Inflammatory macrophage (primary cell): ENCODE measurements at regions not wholly inside any gene's neighbourhood (a gene's known extent, or its start where the extent isn't known, plus 50 kb on each side); places are given as distances from the start of the nearest gene placed in this dataset.
"Not testable (repeated sequence)": the region's sequence is repeated elsewhere in the genome, so short reads cannot be mapped to it uniquely, and the experiment has no call there.

Experiments used
- DNase-seq, 2 donors: peaks; one replicate each; pipeline ENCODE4 v3.0.0-alpha.2; 2020 to 2022

GRCh38 chrX:35406386-35406785 is 391.8 kb upstream of the MAGEB16 start:
- no peak for DNase-seq

- DNase-seq = no peak
Observed at GRCh38 chrX:35416782-35417181, 381.4 kb upstream of the MAGEB16 start.

GRCh38 chrX:35432056-35432455 is 366.1 kb upstream of the MAGEB16 start:
- no peak for DNase-seq

DNA sequence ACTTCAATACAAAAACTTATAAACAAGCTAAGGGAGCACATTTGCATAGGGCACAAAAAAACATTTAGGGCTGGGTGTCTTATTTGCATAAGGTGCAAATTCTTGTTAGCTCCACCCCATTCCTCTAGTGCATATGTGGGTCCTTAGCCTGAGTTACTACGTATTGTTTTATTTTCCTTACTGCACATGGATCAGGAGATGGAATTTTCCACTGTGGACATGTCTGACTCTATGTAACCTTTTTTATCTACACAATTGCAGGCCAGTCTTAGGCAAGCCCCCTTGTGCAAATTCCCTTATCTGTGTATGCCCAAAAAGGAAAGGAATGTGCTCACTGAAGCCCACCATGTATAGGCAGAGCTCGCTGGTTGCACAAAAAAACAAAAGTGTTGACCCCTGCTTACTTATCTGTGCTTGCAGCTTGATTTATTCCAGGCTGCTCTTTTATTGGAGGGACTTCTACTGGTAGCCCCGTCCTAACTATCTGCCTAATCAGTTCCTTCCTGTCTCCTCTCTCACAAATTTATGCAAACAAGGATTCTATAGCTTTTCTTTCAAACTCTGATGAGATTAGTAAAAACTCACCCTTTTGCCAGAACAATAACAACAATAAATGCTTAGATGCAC is 359.0 kb upstream of the MAGEB16 start:
- no peak for DNase-seq

DNA sequence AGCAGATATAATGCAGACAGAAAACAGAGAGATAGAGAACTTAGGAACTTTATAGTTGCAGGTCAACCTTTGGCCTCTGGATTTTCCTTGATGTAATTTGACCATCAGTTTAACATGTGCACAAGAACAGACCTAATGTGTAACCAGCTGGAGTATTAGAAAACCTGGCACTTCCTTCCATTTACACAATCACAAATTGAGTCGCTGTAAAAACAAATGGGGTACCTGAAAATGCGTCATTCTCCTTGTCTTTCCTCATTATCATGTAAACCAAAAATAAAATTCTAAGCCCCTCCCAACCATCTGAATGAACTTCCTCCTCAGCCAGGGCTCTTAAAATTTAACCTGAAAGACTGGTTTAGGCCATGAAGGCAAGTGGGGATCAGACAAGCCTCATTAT is 358.4 kb upstream of the MAGEB16 start:
- DNase-seq = no peak

DNA sequence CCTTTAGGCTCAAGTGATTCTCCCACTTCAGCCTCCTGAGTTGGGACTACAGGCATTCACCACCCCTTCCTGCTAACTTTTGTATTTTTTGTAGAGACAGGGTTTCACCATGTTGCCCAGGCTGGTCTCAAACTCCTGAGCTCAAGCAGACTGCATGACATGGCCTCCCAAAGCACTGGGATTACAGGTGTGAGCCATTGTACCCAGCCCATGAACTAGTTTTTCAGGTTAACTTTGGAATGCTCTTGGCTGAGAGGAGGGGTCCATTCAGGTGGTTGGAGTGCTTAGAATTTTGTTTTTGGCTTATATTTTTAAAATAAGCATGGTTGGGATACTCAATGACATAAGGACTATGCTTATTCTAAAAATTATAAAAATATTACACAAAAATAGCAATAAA is 355.7 kb upstream of the MAGEB16 start:
- no peak for DNase-seq

DNA sequence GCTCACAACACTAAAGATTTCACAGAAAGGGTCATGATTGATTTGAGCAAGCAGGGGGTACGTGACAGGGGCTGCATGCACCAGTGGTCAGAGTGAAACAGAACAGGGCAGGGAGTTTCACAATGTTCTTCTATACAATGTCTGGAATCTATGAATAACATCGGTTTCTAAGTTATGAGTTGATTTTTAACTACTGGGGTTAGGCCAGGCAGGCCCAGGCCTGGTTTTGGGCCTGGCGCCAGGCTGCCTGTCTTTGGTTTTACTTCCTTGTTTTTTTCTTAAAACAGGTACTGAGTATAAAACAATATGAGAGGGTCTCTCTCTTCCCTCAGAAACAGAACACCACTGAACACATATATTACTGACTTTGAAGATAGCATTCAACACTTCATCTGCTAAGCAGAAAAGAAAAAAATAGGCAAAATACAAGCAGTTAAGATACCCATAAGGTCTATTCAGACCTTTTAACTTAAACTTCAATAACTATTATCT is 355.0 kb upstream of the MAGEB16 start:
- DNase-seq = not testable (repeated sequence)

GRCh38 chrX:35444671-35445355 is 353.3 kb upstream of the MAGEB16 start:
- DNase-seq = no peak

DNA sequence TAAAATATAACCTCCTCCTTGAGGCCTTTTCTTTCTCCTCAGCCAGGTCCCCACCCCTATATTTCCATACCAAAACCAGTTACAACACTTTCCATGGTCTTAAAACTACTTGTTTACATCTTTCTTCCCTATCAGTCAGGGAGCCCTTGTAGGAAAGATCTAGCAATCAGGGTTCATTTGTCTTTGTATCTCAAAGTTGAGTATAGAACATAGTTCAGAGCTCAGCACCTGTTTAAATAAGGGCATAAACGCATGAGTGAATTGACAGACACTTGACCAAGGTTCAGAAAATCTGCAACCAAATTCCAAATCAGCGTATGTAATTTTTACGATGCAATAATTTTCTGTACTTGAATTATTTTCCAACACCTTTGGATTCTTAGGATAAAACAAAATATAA is 352.2 kb upstream of the MAGEB16 start:
- DNase-seq = no peak

DNA sequence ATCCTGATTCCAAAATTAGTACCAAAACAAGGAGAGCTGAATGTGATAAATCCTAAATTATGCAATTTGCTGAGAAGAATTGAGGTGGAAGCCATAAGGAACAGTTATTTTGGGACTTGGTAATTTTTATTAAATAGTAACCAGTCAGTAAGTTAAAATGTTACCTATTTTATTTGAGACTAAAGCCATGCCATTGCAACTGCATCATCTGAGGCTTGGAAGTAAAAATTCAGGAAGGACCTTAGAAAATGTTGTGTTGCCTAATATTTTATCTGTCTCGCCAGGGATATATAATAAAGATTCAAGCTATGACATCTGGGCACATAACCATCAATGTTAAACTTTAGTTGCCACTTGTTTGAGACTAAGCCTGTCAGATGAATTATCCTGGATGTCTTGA is 341.3 kb upstream of the MAGEB16 start:
- DNase-seq = no peak

- no peak for DNase-seq
Observed at GRCh38 chrX:35458142-35458541, 340.0 kb upstream of the MAGEB16 start.

DNA sequence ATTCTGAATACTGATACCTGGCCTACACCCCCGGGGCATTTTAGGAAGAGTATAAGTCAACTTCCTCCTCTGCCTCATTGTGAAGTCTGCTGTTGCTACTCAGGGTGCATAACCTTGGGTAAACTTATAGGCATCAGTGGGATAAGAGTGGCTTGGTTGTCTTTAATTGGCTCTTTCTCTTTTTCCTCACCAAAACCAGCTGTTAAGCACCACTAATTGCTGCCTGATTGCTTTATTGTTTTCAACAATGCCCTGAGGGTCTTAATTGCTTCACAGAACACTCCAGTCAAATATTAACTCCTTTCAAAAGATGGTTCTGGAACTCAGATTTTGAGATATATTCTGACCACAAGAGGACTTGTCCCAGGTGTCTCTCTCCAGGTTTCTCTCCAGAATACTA is 337.0 kb upstream of the MAGEB16 start:
- DNase-seq = no peak

- DNase-seq = not testable (repeated sequence)
Observed at GRCh38 chrX:35496671-35497070, 301.5 kb upstream of the MAGEB16 start.

DNA sequence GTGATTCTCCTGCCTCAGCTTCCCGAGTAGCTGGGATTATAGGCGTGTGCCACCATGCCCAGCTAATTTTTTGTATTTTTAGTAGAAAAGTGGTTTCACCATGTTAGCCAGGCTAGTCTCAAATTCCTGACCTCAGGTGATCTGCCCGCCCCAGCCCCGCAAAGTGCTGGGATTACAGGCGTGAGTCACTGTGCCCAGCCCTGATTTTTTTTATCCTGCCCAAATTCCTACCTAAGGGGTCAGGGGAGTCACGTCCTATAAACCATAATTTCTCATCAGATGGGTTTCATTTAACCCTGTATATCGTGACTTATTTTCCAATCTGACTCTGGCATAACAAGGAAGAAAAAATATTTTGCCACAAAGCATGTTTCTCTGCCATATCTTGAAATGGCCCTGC is 300.7 kb upstream of the MAGEB16 start:
- not testable (repeated sequence) for DNase-seq

- no peak for DNase-seq
Observed at GRCh38 chrX:35499071-35499862, 298.9 kb upstream of the MAGEB16 start.

- DNase-seq = no peak
Observed at GRCh38 chrX:35507701-35508100, 290.4 kb upstream of the MAGEB16 start.

DNA sequence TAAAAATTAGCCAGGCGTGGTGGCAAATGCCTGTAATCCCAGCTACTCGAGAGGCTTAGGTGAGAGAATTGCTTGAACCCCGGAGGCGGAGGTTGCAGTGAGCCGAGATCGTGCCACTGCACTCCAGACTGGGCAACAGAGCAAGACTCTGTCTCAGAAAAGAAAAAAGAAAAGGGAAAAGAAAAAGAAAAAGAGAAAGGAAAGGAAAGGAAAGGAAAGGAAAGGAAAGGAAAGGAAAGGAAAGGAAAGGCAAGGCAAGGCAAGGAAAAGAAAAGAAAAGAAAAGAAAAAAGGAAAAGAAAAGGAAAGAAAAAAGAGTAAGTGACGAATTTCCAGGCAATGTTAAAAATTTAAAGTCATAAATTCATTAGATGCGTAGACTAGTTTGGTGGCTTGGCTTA is 250.1 kb upstream of the MAGEB16 start:
- not testable (repeated sequence) for DNase-seq

GRCh38 chrX:35557916-35558315 is 240.2 kb upstream of the MAGEB16 start:
- DNase-seq = no peak

DNA sequence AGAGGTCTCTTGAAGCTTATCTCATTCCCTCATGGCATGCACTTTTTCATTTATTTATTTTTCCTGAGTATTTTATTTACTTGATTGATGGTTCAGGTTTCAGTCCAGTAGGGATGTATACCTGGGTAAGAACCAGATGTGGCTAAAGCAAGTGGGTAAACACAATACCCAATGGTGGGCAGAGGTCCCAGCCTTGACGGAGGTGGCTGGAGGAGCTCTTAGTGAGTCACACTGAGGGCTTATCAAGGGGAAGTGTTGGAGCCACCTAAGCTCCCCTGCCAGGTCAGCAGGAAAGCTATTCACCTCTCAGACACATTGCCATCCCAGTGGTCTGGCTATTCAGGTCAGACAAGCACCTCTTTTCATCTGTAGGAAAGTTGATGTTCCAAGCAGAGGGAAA is 236.2 kb upstream of the MAGEB16 start:
- no peak for DNase-seq

- DNase-seq = no peak
Observed at GRCh38 chrX:35562395-35562794, 235.7 kb upstream of the MAGEB16 start.

DNA sequence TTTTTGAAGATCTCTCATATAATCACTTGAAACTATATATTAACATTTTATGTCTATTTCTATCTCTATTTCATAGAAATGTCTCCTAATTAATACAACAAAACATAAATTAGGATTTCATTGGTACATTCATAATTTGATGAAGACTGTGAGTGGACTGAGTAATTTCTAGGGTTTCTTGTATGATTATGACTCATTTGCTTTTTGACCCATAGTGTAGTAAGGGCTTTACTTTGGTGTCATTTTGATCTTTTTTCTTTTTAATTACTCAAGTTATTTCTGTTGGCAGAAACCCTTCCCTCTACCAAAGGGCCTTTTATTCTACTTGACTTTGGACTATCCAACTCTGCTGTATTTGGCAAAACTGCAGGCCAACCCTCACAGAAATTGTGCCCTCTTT is 207.9 kb upstream of the MAGEB16 start:
- DNase-seq = no peak

DNA sequence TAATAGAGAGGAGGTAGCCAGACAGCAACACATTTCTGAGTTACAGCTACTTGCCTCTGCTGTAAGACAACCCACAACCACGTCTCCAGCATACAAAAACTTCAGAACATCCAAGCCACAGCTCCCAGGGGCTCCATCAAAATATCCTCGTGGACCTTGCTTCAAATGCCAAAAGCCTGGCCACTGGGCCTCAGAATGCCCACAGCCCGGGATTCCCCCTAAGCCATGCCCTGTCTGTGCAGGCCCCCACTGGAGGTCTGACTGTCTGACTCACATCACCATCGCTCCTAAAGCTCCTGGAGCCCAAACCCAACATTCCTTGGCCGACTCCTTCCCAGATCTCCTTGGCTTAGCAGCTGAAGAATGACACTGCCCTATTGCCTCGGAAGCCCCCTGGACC is 186.6 kb upstream of the MAGEB16 start:
- not testable (repeated sequence) for DNase-seq

DNA sequence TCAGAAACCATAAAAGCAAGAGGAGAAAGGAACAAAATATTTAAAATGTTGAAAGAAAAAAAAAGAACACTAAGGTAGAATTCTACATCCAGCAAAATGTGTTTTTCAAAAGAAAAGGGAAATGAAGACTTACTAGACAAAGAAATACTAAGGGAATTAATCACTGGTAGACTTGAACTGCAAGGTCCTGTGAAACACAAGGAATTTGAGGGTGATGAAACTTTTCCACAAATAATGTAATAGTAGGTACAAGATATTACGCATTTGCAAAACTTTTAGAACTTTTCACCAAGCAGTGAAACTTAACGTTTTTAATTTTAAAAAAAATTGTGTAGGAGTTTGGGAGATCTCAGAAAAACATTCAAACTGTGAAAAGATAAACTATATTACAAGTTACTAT is 180.3 kb upstream of the MAGEB16 start:
- DNase-seq = no peak

- DNase-seq = no peak
Observed at GRCh38 chrX:35622040-35622439, 176.1 kb upstream of the MAGEB16 start.
